Endothelial cell of umbilical vein (primary cell): ENCODE measurements at regions not wholly inside any gene's neighbourhood (a gene's known extent, or its start where the extent isn't known, plus 50 kb on each side); places are given as distances from the start of the nearest gene placed in this dataset.
A peak's percentile ranks its signal among the peaks of the same experiment; 100 is the strongest.

Source experiments
- BruUV-seq: library from RNA; stranded (reverse); fragments of 400-500 nt; replicated peaks from 2 replicates; lab custom pipeline; 2021; lab: Mats Ljungman, UMichigan
- CTCF ChIA-PET: fragments of 300-600, 350-600 bp; sonication (Branson Sonifier 250); formaldehyde crosslinking; loops from one replicate; lab custom pipeline; 2021; ENCODE audit warnings: antibody characterized with exemption, inconsistent platforms; lab: Charles Lee
- POLR2A ChIA-PET: fragments of 300-600, 350-600 bp; sonication (Branson Sonifier 250); formaldehyde crosslinking; loops from one replicate; lab custom pipeline; 2021; ENCODE audit warnings: antibody characterized with exemption, inconsistent platforms; lab: Charles Lee
- DNase-seq: peaks from one replicate; pipeline ENCODE4 v3.0.0-alpha.2; 2011; ENCODE audit warnings: low read depth, low spot score
- FAIRE-seq: peaks from 2 replicates; lab custom pipeline; 2011; peaks lifted over from hg19 to GRCh38; lab: Jason Lieb, UNC
- H2AFZ ChIP-seq: 2 replicates; pipeline ENCODE4 v1.6.0; 2012; ENCODE audit warnings: low read depth, low read length, control low read depth, inconsistent platforms
- H3K27ac ChIP-seq: 2 replicates; pipeline ENCODE4 v1.5.1; 2011; ENCODE audit warnings: low read depth, mild to moderate bottlenecking, control low read depth, low read length, moderate library complexity; ENCODE audit not compliant: insufficient read depth
- H3K27me3 ChIP-seq, 2 experiments: 2 replicates each; pipeline versions ENCODE4 v1.6.0 to v1.6.1; 2011; ENCODE audit warnings: low read length in 2 of 2, mixed read lengths in 1 of 2; ENCODE audit not compliant: control insufficient read depth in 2 of 2, insufficient read depth in 2 of 2
- H3K36me3 ChIP-seq, 2 experiments: 2 replicates in 1 of 2; 3 replicates in 1 of 2; pipeline ENCODE4 v1.5.1; 2011; ENCODE audit warnings: low read length in 2 of 2, mild to moderate bottlenecking in 1 of 2, moderate library complexity in 1 of 2; ENCODE audit not compliant: control insufficient read depth in 2 of 2, insufficient read depth in 2 of 2; ENCODE audit errors: extremely low read depth in 1 of 2
- H3K4me1 ChIP-seq: 3 replicates; pipeline ENCODE4 v1.5.1; 2011; ENCODE audit warnings: mild to moderate bottlenecking, low read length; ENCODE audit not compliant: control insufficient read depth, insufficient read depth; ENCODE audit errors: extremely low read depth
- H3K4me2 ChIP-seq: 2 replicates; pipeline ENCODE4 v1.6.1; 2011; ENCODE audit warnings: low read length, control low read depth, mixed read lengths; ENCODE audit not compliant: insufficient read depth
- H3K4me3 ChIP-seq, 3 experiments: fragments of 200-600 bp in 1 of 3; sonication (generic), shearing (Covaris generic) in 1 of 3; replicated peaks in 1 of 3; 2 replicates each; pipeline ENCODE4 v1.5.1; 2011 to 2016; ENCODE audit warnings: control low read depth in 3 of 3, low read length in 3 of 3, mild to moderate bottlenecking in 2 of 3, inconsistent platforms in 1 of 3, low read depth in 1 of 3, moderate library complexity in 1 of 3; ENCODE audit not compliant: insufficient read depth in 1 of 3
- H3K79me2 ChIP-seq: 2 replicates; pipeline ENCODE4 v1.6.0; 2012; ENCODE audit warnings: low read length, inconsistent platforms; ENCODE audit not compliant: control insufficient read depth, insufficient read depth
- H3K9ac ChIP-seq: replicated peaks from 2 replicates; pipeline ENCODE3; 2011; ENCODE audit warnings: low read length, control low read depth; ENCODE audit not compliant: insufficient read depth; ENCODE audit errors: extremely low read depth
- H3K9me1 ChIP-seq: replicated peaks from 3 replicates; pipeline ENCODE4 v1.6.0; 2011; ENCODE audit warnings: mild to moderate bottlenecking, low read length; ENCODE audit not compliant: control insufficient read depth, insufficient read depth; ENCODE audit errors: extremely low read depth
- H3K9me3 ChIP-seq: replicated peaks from 2 replicates; pipeline ENCODE4 v1.5.1; 2012; ENCODE audit warnings: low read length, inconsistent platforms; ENCODE audit not compliant: control insufficient read depth, insufficient read depth
- H4K20me1 ChIP-seq: replicated peaks from 2 replicates; pipeline ENCODE3; 2011; ENCODE audit warnings: mild to moderate bottlenecking, low read length; ENCODE audit not compliant: control insufficient read depth, insufficient read depth; ENCODE audit errors: extremely low read depth
- EZH2 ChIP-seq: IDR thresholded peaks from 2 replicates; pipeline ENCODE4 v1.6.1; 2012; ENCODE audit warnings: borderline replicate concordance, low read depth, mild to moderate bottlenecking, moderate library complexity, low read length, inconsistent platforms; ENCODE audit not compliant: severe bottlenecking
- GATA2 ChIP-seq: IDR thresholded peaks from 2 replicates; pipeline ENCODE4 v1.7.0; 2011; ENCODE audit warnings: low read depth, mild to moderate bottlenecking, moderate library complexity, mixed read lengths, low read length; ENCODE audit not compliant: insufficient read length, insufficient read depth
- MAX ChIP-seq: IDR thresholded peaks from 2 replicates; pipeline ENCODE4 v1.6.1; 2011; ENCODE audit not compliant: insufficient read depth, insufficient read length
- MYC ChIP-seq: IDR thresholded peaks from one replicate; pipeline ENCODE4 v1.6.1; 2011; ENCODE audit warnings: mild to moderate bottlenecking, low read depth, low read length
- POLR2A ChIP-seq: IDR thresholded peaks from 2 replicates; pipeline ENCODE4 v1.6.1; 2012; ENCODE audit warnings: low read depth, mild to moderate bottlenecking, control low read depth, low read length
- dilution Hi-C: fragments of 300-500 bp; cut with MboI; formaldehyde crosslinking; loops from one replicate; pipeline ENCODE4 v1.15.0; 2019; ENCODE audit warnings: low sequenced_read_pairs; ENCODE audit not compliant: extremely low pct_ligation_motif_present
- intact Hi-C: fragments of 100-400 bp; cut with micrococcal nuclease; formaldehyde crosslinking; loops from one replicate; pipeline ENCODE4 v1.10.0; 2022
- TF ChIP-seq, protein P1 (sequence below), 2 donors: IDR thresholded peaks; 1 replicate in 1 of 2; 2 replicates in 1 of 2; pipeline ENCODE4 v1.5.1; 2011; ENCODE audit warnings: low read length in 2 of 2, mild to moderate bottlenecking in 2 of 2, moderate library complexity in 2 of 2, control low read depth in 1 of 2, inconsistent platforms in 1 of 2, low read depth in 1 of 2; ENCODE audit not compliant: insufficient read depth in 1 of 2; ENCODE audit errors: extremely low read depth in 1 of 2

- dilution Hi-C loops (no loop called here), intact Hi-C loops (loop anchor here (1.0 to 10.0 kb wide), 4 partner anchors 571 to 1441 kb away; no protein-coding TSS in a partner anchor)
- Histone ChIP-seq H3K9me3 (no peaks in the 10 kb centered on the region), H3K9ac (no peak overlapping the region), H2AFZ (no peak overlapping the region), H3K79me2 (no peaks in the 10 kb centered on the region), H3K4me2 (no peak overlapping the region), H3K36me3 (no peaks in the 10 kb centered on the region), H3K27ac (no peak overlapping the region), H3K4me1 (no peaks in the 10 kb centered on the region), H3K27me3 (no peaks in the 10 kb centered on the region), H4K20me1 (no peaks in the 10 kb centered on the region), H3K9me1 (no peaks in the 10 kb centered on the region), H3K4me3 (no peak overlapping the region)
- FAIRE-seq (no peak), DNase-seq (peak; percentile 8)
- TF ChIP-seq POLR2A: no peak
- TF ChIP-seq, protein P1, sequence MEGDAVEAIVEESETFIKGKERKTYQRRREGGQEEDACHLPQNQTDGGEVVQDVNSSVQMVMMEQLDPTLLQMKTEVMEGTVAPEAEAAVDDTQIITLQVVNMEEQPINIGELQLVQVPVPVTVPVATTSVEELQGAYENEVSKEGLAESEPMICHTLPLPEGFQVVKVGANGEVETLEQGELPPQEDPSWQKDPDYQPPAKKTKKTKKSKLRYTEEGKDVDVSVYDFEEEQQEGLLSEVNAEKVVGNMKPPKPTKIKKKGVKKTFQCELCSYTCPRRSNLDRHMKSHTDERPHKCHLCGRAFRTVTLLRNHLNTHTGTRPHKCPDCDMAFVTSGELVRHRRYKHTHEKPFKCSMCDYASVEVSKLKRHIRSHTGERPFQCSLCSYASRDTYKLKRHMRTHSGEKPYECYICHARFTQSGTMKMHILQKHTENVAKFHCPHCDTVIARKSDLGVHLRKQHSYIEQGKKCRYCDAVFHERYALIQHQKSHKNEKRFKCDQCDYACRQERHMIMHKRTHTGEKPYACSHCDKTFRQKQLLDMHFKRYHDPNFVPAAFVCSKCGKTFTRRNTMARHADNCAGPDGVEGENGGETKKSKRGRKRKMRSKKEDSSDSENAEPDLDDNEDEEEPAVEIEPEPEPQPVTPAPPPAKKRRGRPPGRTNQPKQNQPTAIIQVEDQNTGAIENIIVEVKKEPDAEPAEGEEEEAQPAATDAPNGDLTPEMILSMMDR (IDR thresholded peaks at IDR 0.05; ENCODE audit: extremely low read depth in 1 of 2, insufficient read depth in 1 of 2, low read depth in 1 of 2, low read length in 2 of 2): peak; percentile 64 to 68
- no TSS peak for BruUV-seq
- CTCF ChIA-PET: interaction anchor here (0.8 to 2.7 kb wide), 19 partner anchors 9 to 1144 kb away, joined by 3 to 21 read pairs (median 5); partner anchors contain the start of gene TMTC2
- POLR2A ChIA-PET: no interaction called here
Measured at GRCh38 chr12:83826112-83826511, 1086.5 kb downstream of the SLC6A15 start.

DNA sequence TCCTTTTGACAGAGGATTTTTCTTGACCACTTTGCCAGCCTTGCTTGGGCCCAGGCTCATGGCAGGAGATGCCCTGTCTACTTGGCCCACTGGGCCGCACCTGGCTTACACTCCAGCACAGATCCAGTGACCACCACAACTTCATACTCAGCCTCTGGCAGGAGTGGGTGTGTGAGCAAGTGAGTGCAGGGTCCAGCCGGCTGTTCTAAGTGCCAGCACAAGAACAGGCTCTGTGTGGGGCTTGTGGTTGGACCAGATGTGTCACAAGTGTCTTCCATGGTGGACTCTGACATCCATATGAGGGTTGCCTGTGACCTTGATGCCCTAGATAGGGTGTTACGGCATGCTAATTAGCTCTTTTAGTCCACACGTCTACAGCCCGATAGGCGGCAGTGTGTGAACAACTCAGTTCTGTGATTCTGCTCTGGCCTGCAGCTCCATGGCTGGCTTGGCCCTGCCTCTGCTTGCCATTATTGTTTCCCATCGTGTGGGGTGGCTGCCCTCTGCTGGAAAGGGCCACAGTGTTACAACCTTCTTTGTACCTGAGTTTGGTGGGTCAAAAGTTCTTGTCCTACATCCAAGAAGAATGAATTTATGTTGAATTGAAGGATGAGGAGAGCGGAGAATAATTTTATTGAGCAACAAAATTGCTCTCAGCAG lies 1089.1 kb downstream of the SLC6A15 start:
- intact Hi-C loops: loop anchor here (1.0 to 10.0 kb wide), 2 partner anchors 1137 to 1439 kb away; partner anchors contain the start of gene TMTC2
- peak; percentile 1 for DNase-seq
- dilution Hi-C loops: no loop called here

More for the DNA sequence above, 1089.1 kb downstream of the SLC6A15 start:
- H3K9me3 ChIP-seq: no peaks in the 10 kb centered on the region
- H3K4me1 ChIP-seq: no peaks in the 10 kb centered on the region
- H4K20me1 ChIP-seq: no peaks in the 10 kb centered on the region
- no peaks in the 10 kb centered on the region for H3K9me1 ChIP-seq
- no peak overlapping the region for H3K27ac ChIP-seq
- POLR2A ChIA-PET: no interaction called here
- H2AFZ ChIP-seq: no peak overlapping the region
- H3K9ac ChIP-seq: no peak overlapping the region
- TF ChIP-seq MYC: no peak
- no peak for TF ChIP-seq GATA2
- TF ChIP-seq, protein P1 (IDR thresholded peaks at IDR 0.05; ENCODE audit: extremely low read depth in 1 of 2, insufficient read depth in 1 of 2, low read depth in 1 of 2, low read length in 2 of 2): peak in 1 of 2 donors; percentile 25
- no peak for TF ChIP-seq MAX
- TF ChIP-seq EZH2: no peak
- CTCF ChIA-PET: interaction anchor here (0.6 to 3.1 kb wide), 5 partner anchors 11 to 1299 kb away, joined by 3 to 37 read pairs (median 3); partner anchors contain the start of gene TMTC2
- peak; percentile 50 for FAIRE-seq
- BruUV-seq: no TSS peak
- no peak overlapping the region for H3K4me3 ChIP-seq
- H3K27me3 ChIP-seq: no peaks in the 10 kb centered on the region
- H3K4me2 ChIP-seq: no peak overlapping the region
- no peaks in the 10 kb centered on the region for H3K79me2 ChIP-seq
- no peaks in the 10 kb centered on the region for H3K36me3 ChIP-seq
